Activated CD8-positive, alpha-beta T cell treated with anti-CD3 and anti-CD28 coated beads for 36 hours (primary cell): ENCODE measurements at regions not wholly inside any gene's neighbourhood (a gene's known extent, or its start where the extent isn't known, plus 50 kb on each side); places are given as distances from the start of the nearest gene placed in this dataset.

Experiments used
- ATAC-seq: fragments of 200-7000 bp; cut with Tn5 transposase; one replicate; pipeline ENCODE4 v1.10.0; 2021; ENCODE audit warnings: mild to moderate bottlenecking, moderate library complexity
- CTCF ChIA-PET: fragments of 350-600 bp; sonication (Branson Sonifier 250); formaldehyde crosslinking; loops from one replicate; lab custom pipeline; 2021; ENCODE audit warnings: antibody characterized with exemption; lab: Charles Lee
- POLR2A ChIA-PET: fragments of 350-600 bp; sonication (Branson Sonifier 250); formaldehyde crosslinking; loops from one replicate; lab custom pipeline; 2021; ENCODE audit warnings: antibody characterized with exemption; lab: Charles Lee
- DNase-seq: peaks from one replicate; pipeline ENCODE4 v3.0.0-alpha.2; 2020
- H3K27ac Mint-ChIP-seq: one replicate; pipeline ENCODE4 v1.8.0; 2021; ENCODE audit warnings: mild to moderate bottlenecking, mixed read lengths
- H3K27me3 Mint-ChIP-seq: one replicate; pipeline ENCODE4 v1.8.0; 2021; ENCODE audit warnings: mixed read lengths
- H3K36me3 Mint-ChIP-seq: one replicate; pipeline ENCODE4 v1.8.0; 2021; ENCODE audit warnings: low read depth, mixed read lengths
- H3K4me1 Mint-ChIP-seq: one replicate; pipeline ENCODE4 v1.8.0; 2021; ENCODE audit warnings: low read depth, mixed read lengths
- H3K4me3 Mint-ChIP-seq: one replicate; pipeline ENCODE4 v1.8.0; 2021; ENCODE audit warnings: mild to moderate bottlenecking, moderate library complexity, mixed read lengths
- H3K9me3 Mint-ChIP-seq: one replicate; pipeline ENCODE4 v1.8.0; 2021; ENCODE audit warnings: mixed read lengths
- CTCF ChIP-seq: fragments of 200-600 bp; IDR thresholded peaks from one replicate; pipeline ENCODE4 v1.8.0; 2022; ENCODE audit warnings: antibody characterized with exemption, mild to moderate bottlenecking
- intact Hi-C: fragments of 100-400 bp; cut with micrococcal nuclease; formaldehyde crosslinking; loops from one replicate; pipeline ENCODE4 v1.10.0; 2022

DNA sequence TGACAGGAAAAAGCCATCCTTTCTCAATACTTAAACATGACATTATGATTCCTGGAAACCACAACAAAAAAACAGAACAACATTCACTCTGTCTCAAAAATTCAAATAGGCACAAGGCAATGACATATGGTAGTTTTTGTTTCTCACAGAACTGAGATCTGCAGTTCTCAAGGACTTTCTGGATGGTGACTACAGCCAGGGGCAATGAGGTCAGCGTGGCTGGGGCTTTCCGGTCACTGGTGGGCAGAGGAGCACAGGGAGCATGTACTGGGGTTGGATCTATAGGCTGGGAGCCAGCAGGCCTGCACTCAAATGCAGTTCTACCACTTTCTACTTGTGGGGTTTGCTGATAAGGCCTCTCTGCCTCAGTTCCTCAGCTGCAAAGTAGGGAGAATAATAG is 72.0 kb downstream of the CTAGE1 start:
- ChIA-PET CTCF (interaction anchor here (1.3 kb wide), 1 partner anchor 64 kb away, joined by 4 read pairs; no protein-coding TSS in a partner anchor), POLR2A (no interaction called here)
- intact Hi-C loops = loop anchor here (10.0 kb wide), 1 partner anchor 171 kb away; no protein-coding TSS in a partner anchor
- Mint-ChIP-seq H3K4me3 (peak overlapping the region; percentile 32), H3K36me3 (no peaks in the 10 kb centered on the region), H3K27ac (peak overlapping the region; percentile 89), H3K27me3 (peaks cover 23% of the 10 kb centered on the region), H3K4me1 (peaks cover 59% of the 10 kb centered on the region), H3K9me3 (no peaks in the 10 kb centered on the region)
- no peak for TF ChIP-seq CTCF
- no peak for ATAC-seq
- DNase-seq = peak; percentile 24

DNA sequence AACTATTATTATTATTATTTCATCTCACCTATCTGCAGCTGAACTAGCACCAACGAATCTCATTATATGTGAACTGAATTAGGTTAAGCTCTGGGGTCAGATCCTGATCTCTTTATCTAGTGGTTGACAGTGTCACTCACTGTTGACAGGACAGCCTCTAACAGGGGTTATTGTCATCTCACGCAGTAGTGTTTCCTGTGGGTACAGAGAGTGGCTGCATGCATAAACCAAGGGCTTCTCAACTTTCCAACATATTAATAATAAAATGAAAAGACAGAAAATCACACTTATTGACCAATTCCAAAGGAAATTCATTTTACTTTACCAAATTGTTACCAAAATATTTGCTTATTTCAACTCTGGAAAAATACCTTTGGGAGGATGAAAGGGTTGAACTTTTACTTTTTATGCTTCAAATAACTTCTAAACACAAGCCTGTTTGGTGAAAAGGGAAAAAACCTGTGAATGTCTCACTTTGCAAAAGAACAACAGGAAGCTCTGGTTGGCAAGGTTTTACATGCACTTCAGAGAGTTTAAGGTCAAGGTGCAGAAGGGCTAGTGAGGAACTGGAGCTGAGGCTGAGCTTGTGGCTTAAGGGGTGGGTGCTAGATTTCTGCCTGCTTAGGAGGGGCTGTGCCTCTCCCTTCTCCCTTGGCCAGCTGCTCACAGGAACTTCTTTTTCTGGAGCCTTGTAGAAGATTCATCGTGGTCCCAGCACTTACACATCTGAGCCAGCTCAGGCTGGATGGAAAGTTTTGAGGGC is 72.6 kb downstream of the CTAGE1 start:
- no peaks in the 10 kb centered on the region for H3K36me3 Mint-ChIP-seq
- intact Hi-C loops = loop anchor here (10.0 kb wide), 1 partner anchor 170 kb away; no protein-coding TSS in a partner anchor
- peaks cover 62% of the 10 kb centered on the region for H3K4me1 Mint-ChIP-seq
- TF ChIP-seq CTCF = no peak
- ChIA-PET CTCF (interaction anchor here (1.3 kb wide), 1 partner anchor 63 kb away, joined by 4 read pairs; no protein-coding TSS in a partner anchor), POLR2A (interaction anchor here (1.5 kb wide), 1 partner anchor 20 kb away, joined by 5 read pairs; no protein-coding TSS in a partner anchor)
- peaks cover 23% of the 10 kb centered on the region for H3K27me3 Mint-ChIP-seq
- peak overlapping the region; percentile 32 for H3K4me3 Mint-ChIP-seq
- peak overlapping the region; percentile 89 for H3K27ac Mint-ChIP-seq
- ATAC-seq (peak; percentile 60), DNase-seq (peak; percentile 45)
- no peaks in the 10 kb centered on the region for H3K9me3 Mint-ChIP-seq

GRCh38 chr18:22344445-22344844 is 73.3 kb downstream of the CTAGE1 start:
- peak overlapping the region; percentile 53 for H3K4me3 Mint-ChIP-seq
- peaks cover 60% of the 10 kb centered on the region for H3K4me1 Mint-ChIP-seq
- ChIA-PET POLR2A (interaction anchor here (0.9 to 1.5 kb wide), 2 partner anchors 20 to 62 kb away, joined by 3 to 5 read pairs; no protein-coding TSS in a partner anchor), CTCF (no interaction called here)
- intact Hi-C loops = loop anchor here (10.0 kb wide), 1 partner anchor 170 kb away; no protein-coding TSS in a partner anchor
- TF ChIP-seq CTCF = no peak
- peak overlapping the region; percentile 89 for H3K27ac Mint-ChIP-seq
- H3K36me3 Mint-ChIP-seq = no peaks in the 10 kb centered on the region
- no peaks in the 10 kb centered on the region for H3K9me3 Mint-ChIP-seq
- no peak for DNase-seq
- peaks cover 16% of the 10 kb centered on the region for H3K27me3 Mint-ChIP-seq
- ATAC-seq = peak; percentile 19

GRCh38 chr18:22343613-22344012 is 74.1 kb downstream of the CTAGE1 start:
- Mint-ChIP-seq H3K9me3 (no peaks in the 10 kb centered on the region), H3K36me3 (no peaks in the 10 kb centered on the region), H3K4me3 (peak overlapping the region; percentile 53), H3K4me1 (peaks cover 63% of the 10 kb centered on the region), H3K27me3 (peaks cover 9% of the 10 kb centered on the region), H3K27ac (peak overlapping the region; percentile 89)
- no peak for TF ChIP-seq CTCF
- CTCF ChIA-PET = no interaction called here
- peak; percentile 40 for DNase-seq
- ATAC-seq = no peak
- intact Hi-C loops = loop anchor here (10.0 kb wide), 1 partner anchor 169 kb away; no protein-coding TSS in a partner anchor
- POLR2A ChIA-PET = interaction anchor here (0.9 to 1.5 kb wide), 3 partner anchors 13 to 61 kb away, joined by 3 to 5 read pairs (median 4); no protein-coding TSS in a partner anchor
